ENCODE measurements at regions not wholly inside any gene's neighbourhood (a gene's known extent, or its start where the extent isn't known, plus 50 kb on each side); places are given as distances from the start of the nearest gene placed in this dataset.

- DNase-seq, result no peak
Measured at GRCh38 chr6:164142322-164142721, 727.8 kb downstream of the QKI start.

GRCh38 chr6:164135511-164136132 is 721.1 kb downstream of the QKI start:
- DNase-seq, result no peak

- DNase-seq, result no peak
Measured at GRCh38 chr6:164133095-164133494, 718.6 kb downstream of the QKI start.

DNA sequence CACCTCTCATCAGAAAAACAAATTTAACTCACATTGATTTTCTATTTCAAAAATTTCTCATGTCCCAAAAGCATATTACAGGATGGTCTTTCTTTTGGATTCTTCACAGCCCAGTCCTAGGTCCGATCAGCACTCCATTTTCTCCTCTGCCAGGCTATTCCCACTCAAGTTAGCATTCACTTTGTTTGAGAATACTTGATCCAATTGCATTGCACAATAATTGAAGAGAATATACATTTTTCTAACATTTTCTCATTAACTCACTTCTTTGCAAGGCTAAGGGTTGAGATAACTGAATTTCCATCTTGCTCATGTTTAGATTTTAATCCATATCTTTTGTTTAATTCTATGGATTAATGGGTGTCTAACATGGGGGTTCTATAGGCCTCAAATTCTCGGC is 716.1 kb downstream of the QKI start:
- DNase-seq, result no peak

DNA sequence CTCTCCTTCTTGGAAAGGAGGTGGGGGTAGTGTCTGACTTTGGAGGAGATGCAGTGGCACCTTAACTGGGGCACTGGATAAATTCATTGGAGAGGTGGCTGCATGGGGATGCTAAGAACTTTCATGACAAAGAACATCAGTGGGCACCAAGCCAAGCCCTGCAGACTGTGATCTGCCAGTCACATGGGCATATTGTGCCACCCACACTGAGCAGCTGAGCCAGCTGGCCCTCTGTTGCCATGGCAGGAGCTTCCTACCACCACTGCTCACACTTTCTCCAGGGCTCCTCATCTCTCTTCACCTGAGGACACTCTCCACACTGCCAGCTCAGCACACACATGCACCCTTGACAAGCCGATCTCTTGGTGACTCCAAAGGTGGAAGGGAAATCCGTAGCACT is 715.6 kb downstream of the QKI start:
- DNase-seq, result no peak

DNA sequence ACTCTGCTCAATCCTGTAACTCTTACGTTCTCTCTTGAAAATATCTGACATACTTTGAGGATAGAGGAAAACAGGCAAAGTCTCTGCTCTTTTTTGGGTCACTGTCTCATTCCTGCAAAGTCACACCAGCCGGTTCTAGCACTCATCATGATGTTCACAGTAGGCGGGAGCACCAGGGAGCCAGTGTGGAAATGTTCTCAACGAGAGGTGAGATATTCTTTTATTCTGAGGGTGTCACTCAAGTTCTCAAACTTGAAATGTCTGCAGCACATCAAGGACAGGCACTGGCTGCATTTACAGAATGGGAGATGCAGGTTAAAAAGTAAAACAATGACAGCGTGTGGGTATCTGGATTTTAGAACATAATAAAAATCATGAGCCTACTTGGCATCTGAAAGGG is 714.7 kb downstream of the QKI start:
- DNase-seq, result no peak

DNA sequence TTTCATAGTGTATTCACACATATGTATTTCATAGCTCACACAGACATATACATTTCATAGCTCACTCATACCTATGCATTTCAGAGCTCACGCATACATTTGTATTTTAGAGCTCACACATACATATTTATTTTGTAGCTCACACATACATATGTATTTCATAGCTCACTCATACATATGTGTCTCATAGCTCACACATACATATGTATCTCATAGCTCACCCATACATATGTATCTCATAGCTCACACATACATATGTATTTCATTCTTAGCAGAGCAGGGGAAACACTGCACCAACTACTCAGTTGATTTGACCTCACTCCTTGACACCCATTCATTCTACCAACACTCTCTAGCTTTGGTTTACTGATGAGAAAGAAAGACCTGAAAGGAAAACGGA is 713.6 kb downstream of the QKI start:
- no peak for DNase-seq

GRCh38 chr6:164124986-164125385 is 710.5 kb downstream of the QKI start:
- DNase-seq, result no peak

DNA sequence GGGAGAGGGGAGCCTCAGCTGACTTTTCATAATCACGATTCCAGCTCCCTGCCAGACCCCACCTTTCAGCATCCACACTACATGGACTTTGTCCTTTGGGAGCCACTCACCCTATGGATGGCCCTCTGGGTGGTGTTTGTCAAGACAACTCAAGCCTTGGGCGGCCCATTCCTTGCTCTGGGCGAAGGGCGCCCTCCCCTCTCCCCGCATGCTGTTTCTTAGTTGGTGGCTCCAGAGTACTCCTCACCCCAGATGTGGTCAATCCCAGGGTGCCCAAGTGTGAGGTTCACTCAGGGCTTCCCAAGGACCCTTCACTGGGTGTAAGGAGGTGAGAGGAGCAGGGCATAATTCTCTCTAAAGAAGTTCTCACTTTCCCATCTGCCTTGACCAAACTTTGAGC is 710.0 kb downstream of the QKI start:
- DNase-seq, result no peak

DNA sequence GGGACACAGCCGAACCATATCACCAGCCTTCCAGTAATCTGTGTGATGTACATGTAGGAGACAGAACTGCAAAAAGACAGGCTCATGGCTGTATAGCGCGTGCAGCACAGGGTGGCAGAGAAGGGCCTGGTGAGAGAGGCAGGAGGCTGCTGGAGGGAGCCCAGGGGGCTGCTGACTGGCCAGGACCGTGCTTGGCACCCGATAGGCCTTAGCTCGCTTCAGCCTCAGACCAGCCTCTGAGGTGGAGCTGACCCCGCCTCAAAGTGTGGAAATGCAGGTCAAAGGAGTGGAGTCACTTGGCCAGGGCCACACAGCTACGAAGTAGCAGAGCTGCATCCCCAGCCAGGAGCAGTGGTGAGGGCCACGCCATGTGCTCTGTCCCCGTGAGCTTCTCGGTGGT is 707.6 kb downstream of the QKI start:
- DNase-seq, result no peak

DNA sequence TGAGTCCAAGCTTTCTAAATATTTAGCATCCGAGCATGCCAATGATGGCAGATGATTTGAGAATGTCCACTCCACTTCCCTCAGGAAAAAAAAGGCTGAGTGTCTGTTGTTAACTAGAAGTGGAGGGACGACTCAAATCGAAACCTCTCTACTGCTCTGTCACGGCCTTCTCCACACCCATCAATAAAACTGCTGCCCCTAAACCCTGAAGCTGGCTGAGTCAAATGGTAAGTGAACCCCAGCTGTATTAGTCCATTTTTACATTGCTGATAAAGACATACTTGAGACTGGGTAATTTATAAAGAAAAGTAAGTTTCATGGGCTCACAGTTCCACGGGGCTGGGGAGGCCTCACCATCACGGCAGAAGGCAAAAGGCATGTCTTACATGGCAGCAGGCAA is 707.0 kb downstream of the QKI start:
- no peak for DNase-seq

DNA sequence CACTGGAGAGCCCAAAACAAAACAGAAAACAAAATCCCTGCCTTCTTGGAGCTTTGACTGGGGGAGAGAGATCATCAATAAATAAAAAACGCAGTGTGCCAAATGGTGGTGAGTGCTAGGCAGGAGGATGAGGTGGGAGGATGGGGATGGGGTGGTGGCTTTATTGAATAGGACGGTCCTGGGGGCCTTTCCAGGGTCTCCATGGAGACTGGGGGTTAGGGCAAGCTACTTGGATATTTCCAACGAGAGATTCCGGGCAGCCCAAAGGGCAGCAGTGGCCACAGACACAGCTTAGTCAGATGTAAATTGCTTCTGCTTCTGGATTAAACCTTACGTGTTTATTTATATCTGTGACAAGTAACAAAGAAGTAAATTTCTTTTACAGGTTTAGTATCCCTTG is 700.1 kb downstream of the QKI start:
- DNase-seq, result no peak

DNA sequence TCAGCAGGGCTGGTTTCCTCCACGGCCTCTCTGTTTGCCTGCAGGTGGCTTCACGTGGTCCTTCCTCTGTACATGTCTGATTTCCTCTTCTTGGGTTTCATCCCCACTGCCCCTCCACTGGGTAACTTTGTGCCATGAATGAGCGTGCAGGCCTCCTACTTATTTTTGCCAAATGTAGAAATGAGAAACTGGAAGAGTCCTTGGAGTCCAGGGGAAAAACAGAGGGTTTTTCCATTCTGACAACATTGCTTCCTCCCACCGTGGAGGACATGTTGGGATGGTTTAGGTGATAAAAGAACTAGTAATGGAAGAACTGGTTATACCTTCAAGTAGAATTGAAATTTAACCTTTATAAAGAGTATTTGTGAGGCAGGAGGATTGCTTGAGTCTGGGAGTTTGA is 699.5 kb downstream of the QKI start:
- DNase-seq, result no peak

DNA sequence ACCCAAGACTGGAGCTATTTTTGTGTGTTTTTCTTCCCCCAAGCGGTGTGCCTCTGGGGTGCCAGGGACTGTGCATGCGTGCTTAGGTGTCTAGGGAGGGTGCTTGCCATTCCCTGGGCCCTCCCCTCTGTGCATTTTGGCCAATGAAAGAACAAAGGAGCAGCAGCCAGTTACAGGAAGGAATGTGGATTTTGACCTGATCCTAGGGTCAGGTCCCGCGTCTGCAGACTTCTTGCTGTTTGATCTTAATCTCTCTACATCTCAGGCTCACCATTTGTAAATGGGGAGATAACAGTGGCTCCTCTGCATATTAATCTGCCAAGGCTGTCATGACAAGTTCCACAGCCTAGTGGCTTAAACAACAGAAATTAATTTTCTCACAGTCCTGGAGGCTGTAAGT is 699.1 kb downstream of the QKI start:
- no peak for DNase-seq

- DNase-seq, result no peak
Measured at GRCh38 chr6:164109770-164110140, 695.2 kb downstream of the QKI start.

DNA sequence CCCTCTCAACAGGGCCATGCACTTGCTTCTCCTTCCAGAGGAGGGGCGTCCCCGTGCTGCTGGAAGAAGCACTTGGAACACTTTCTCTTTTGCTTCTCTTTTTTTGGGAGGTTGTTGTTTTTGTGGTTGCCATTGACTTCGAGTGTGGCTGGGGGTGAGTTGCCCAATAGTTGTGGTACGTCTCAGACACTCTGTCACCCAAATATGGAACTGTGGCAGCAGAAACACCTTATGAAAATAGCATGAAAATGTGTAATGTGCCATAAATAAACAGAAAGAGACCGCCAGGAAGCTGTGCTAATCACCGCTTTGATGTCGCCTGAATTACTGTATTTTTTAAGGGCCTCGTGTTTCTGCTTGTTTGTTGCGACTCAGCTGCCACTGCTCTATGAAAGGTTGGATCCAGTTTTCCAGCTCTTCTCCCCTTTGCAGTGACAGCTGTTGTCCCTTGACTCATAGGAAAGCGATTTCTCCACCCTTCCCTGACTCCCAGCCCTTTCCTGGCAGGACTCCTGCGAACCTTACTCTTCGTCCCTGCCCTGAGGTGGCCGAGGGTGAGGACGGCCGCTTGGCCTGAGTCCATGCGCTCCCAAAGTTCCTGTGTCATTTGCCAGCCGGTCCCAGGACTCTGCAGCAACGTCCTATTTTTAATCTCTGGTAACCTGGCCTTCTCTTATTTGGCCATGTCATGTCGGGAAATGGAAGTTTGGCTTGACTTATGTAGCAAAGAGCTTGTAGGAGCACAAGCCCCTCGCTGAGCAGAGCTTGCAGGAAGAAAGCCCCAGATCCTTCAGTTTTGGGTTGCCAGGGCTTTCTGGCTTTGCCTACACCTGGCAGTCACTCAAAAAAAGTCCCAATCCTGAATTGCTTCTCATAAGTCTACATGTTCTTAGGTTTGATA is 694.6 kb downstream of the QKI start:
- DNase-seq, result no peak

DNA sequence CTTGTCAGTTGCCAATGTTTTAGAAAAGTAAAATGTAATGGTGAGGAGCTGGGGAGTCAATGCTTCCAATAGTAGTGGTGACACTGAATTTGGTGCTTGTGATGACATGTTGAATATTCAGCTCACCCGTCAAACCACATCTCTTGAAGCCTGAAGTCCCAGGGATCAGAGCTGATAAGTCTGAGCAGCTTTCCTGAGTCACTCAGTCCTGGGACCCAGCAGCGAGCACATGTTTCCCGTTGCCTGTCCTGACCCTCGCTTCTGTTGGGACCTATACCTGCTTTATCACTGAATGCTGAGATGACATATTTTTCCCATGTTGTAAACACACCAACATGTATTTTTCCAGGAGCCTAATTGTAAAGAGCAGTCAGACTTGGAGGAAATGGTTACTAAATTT is 693.6 kb downstream of the QKI start:
- DNase-seq, result no peak

GRCh38 chr6:164107297-164107995 is 692.9 kb downstream of the QKI start:
- no peak for DNase-seq

GRCh38 chr6:164106345-164106769 is 691.8 kb downstream of the QKI start:
- DNase-seq, result no peak

GRCh38 chr6:164105705-164106104 is 691.2 kb downstream of the QKI start:
- DNase-seq, result no peak

- DNase-seq, result no peak
Measured at GRCh38 chr6:164104432-164104831, 689.9 kb downstream of the QKI start.

DNA sequence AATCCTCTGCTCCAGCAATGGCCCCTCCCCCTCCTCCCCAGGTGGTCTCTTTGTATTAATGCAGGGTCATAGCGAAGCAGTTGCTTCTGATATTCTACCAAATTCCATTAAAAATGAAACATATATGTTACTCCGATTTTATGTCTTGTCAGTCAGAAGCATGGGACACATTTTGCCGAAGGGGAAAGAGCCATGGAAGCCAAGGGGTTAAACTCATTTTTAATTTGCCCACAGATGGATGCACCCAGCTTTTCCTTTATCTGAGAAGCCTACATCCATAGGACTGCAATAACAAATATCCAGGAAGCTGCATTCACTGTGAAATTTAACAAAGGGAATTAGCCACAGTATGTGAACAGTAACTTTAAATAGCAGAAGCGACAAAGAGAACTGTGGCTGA is 688.2 kb downstream of the QKI start:
- no peak for DNase-seq

DNA sequence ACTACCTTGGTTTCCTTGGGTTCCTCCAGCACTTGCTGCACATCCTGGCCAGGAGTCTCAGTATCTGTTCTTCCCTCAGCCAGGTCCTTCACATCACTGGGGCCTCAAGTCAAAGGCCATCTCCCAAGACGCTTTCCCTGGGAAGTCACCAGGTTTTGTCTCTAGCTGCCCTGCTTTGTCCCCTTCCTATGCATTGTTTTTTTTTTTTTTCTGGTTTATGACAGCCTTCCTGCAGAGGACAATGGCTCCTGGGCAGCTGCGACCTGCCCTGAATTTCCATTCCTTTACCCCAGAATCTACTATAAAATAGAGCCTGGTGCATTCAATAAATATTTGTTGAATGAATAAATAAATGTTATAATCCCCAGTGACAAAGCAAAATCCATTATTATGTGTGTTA is 687.3 kb downstream of the QKI start:
- no peak for DNase-seq

DNA sequence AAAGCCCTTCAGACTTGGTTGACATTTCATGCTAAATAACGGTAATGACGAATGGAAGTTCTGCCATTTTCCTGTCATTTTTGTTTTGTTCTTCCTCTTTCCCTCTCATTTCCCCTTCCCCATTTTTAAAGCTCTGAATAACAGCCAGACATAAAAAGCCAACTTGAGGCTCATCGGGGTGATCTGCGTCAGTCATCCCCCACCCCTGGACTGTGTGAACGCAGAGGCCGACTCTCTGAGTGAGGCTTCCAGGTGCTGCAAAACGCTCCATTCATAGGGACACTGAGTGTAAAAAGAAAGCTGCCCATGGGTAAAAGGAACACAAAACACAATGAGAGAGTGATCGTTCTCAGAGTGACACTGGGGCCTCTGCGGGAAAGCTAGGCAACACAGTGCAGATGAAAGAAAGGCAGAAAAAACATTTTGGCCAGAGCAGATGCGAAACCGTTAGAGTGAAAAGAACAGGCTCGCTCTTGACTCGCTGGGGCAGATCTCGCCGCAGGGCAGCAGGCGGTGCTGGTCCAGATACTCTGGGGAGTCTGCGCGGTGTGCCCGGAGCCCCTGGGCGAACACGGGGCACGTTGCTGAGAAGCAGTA is 684.8 kb downstream of the QKI start:
- no peak for DNase-seq

Measured in islet precursor cell (in vitro differentiated cells).